Neural cell (in vitro differentiated cells): ENCODE measurements at regions not wholly inside any gene's neighbourhood (a gene's known extent, or its start where the extent isn't known, plus 50 kb on each side); places are given as distances from the start of the nearest gene placed in this dataset.

Experiments
- H2AFZ ChIP-seq: fragments of 200-600, 300-800 bp; sonication (generic), shearing (Covaris generic); 2 replicates; pipeline ENCODE4 v1.6.0; 2014; ENCODE audit warnings: low read depth, mild to moderate bottlenecking, antibody characterized with exemption, low read length, moderate library complexity
- H3F3A ChIP-seq: fragments of 200-600 bp; shearing (Covaris generic); 2 replicates; pipeline ENCODE4 v1.6.1; 2016; ENCODE audit warnings: mild to moderate bottlenecking, moderate library complexity, mixed read lengths, antibody characterized with exemption, low read length; ENCODE audit not compliant: insufficient read depth, poor library complexity, severe bottlenecking
- H3K27ac ChIP-seq: fragments of 200-600, 300-800 bp; sonication (generic), shearing (Covaris generic); 2 replicates; pipeline ENCODE4 v1.5.1; 2014; ENCODE audit warnings: mild to moderate bottlenecking, low read length, moderate library complexity
- H3K27me3 ChIP-seq: fragments of 300-800, 200-600 bp; sonication (generic), shearing (Covaris generic); 2 replicates; pipeline ENCODE4 v1.6.0; 2014; ENCODE audit warnings: mild to moderate bottlenecking, low read depth, low read length, moderate library complexity; ENCODE audit not compliant: insufficient read depth
- H3K36me3 ChIP-seq: fragments of 300-800, 200-600 bp; sonication (generic), shearing (Covaris generic); 2 replicates; pipeline ENCODE4 v1.5.1; 2014; ENCODE audit warnings: mild to moderate bottlenecking, antibody characterized with exemption, low read length, moderate library complexity; ENCODE audit not compliant: insufficient read depth
- H3K4me2 ChIP-seq: fragments of 300-800, 200-600 bp; sonication (generic), shearing (Covaris generic); 2 replicates; pipeline ENCODE4 v1.6.0; 2014; ENCODE audit warnings: mild to moderate bottlenecking, low read length
- H3K4me3 ChIP-seq: fragments of 300-800, 200-600 bp; sonication (generic), shearing (Covaris generic); 2 replicates; pipeline ENCODE4 v1.5.1; 2014; ENCODE audit warnings: mild to moderate bottlenecking, low read length, moderate library complexity
- H3K79me2 ChIP-seq: fragments of 200-600 bp; shearing (Covaris generic); replicated peaks from 2 replicates; pipeline ENCODE4 v1.6.0; 2014; ENCODE audit warnings: mild to moderate bottlenecking, low read length, moderate library complexity; ENCODE audit not compliant: insufficient read depth
- H3K9ac ChIP-seq: fragments of 300-800, 200-600 bp; sonication (generic), shearing (Covaris generic); 2 replicates; pipeline ENCODE4 v1.6.1; 2016; ENCODE audit warnings: mild to moderate bottlenecking, low read length, mixed read lengths
- H3K9me2 ChIP-seq: fragments of 200-600 bp; shearing (Covaris generic); 2 replicates; pipeline ENCODE4 v1.6.1; 2016; ENCODE audit warnings: mild to moderate bottlenecking, low read length, mixed read lengths; ENCODE audit not compliant: insufficient read depth
- H3K9me3 ChIP-seq: fragments of 200-600, 300-800 bp; sonication (generic), shearing (Covaris generic); 2 replicates; pipeline ENCODE4 v1.6.1; 2016; ENCODE audit warnings: mild to moderate bottlenecking, mixed run types, low read length, moderate library complexity, mixed read lengths
- H4K20me1 ChIP-seq: fragments of 200-600 bp; shearing (Covaris generic); 2 replicates; pipeline ENCODE4 v1.6.1; 2016; ENCODE audit warnings: mild to moderate bottlenecking, mixed run types; ENCODE audit not compliant: insufficient read depth
- CTCF ChIP-seq: fragments of 450-650 bp; IDR thresholded peaks from 2 replicates; pipeline ENCODE4 v1.5.1; 2014; ENCODE audit warnings: antibody characterized with exemption, mild to moderate bottlenecking, moderate library complexity; ENCODE audit not compliant: poor library complexity, severe bottlenecking
- EP300 ChIP-seq: fragments of 450-650 bp; conservative IDR thresholded peaks from 2 replicates; pipeline ENCODE4 v1.6.1; 2014; ENCODE audit warnings: antibody characterized with exemption, mild to moderate bottlenecking, moderate library complexity; ENCODE audit not compliant: poor library complexity, severe bottlenecking
- EZH2 ChIP-seq: fragments of 200-600, 300-800 bp; shearing (Covaris generic), sonication (generic); IDR thresholded peaks from 2 replicates; pipeline ENCODE4 v1.6.1; 2014; ENCODE audit warnings: antibody characterized with exemption, low read length, borderline replicate concordance, mild to moderate bottlenecking; ENCODE audit not compliant: insufficient read depth, poor library complexity, severe bottlenecking
- MXI1 ChIP-seq: fragments of 450-650 bp; conservative IDR thresholded peaks from 2 replicates; pipeline ENCODE4 v1.6.1; 2014; ENCODE audit warnings: antibody characterized with exemption, mild to moderate bottlenecking; ENCODE audit not compliant: poor library complexity, severe bottlenecking
- POLR2AphosphoS5 ChIP-seq: IDR thresholded peaks from 2 replicates; pipeline ENCODE4 v1.6.1; 2012
- RAD21 ChIP-seq: fragments of 450-650 bp; conservative IDR thresholded peaks from 2 replicates; pipeline ENCODE4 v1.6.1; 2014; ENCODE audit warnings: antibody characterized with exemption, mild to moderate bottlenecking, moderate library complexity
- REST ChIP-seq: IDR thresholded peaks from 2 replicates; pipeline ENCODE4 v1.6.1; 2012; ENCODE audit warnings: borderline replicate concordance
- SMC3 ChIP-seq: fragments of 450-650 bp; conservative IDR thresholded peaks from 2 replicates; pipeline ENCODE4 v1.6.1; 2014; ENCODE audit warnings: antibody characterized with exemption, mild to moderate bottlenecking, moderate library complexity; ENCODE audit not compliant: poor library complexity
- TAF1 ChIP-seq: IDR thresholded peaks from 2 replicates; pipeline ENCODE4 v1.6.1; 2012; ENCODE audit warnings: low read depth

GRCh38 chr6:98525860-98526259 is 308.5 kb upstream of the POU3F2 start:
- no peaks in the 10 kb centered on the region for H4K20me1 ChIP-seq
- H3K9me3 ChIP-seq = no peaks in the 10 kb centered on the region
- no peaks in the 10 kb centered on the region for H3K27me3 ChIP-seq
- no peak overlapping the region for H3K4me2 ChIP-seq
- H3K36me3 ChIP-seq = no peaks in the 10 kb centered on the region
- no peak for TF ChIP-seq EP300
- TF ChIP-seq RAD21 = no peak
- TF ChIP-seq TAF1 = no peak
- no peak for TF ChIP-seq POLR2AphosphoS5
- no peak for TF ChIP-seq CTCF
- no peak for TF ChIP-seq MXI1
- no peak for TF ChIP-seq EZH2
- no peak for TF ChIP-seq REST
- no peak for TF ChIP-seq SMC3
- H3K4me3 ChIP-seq = no peak overlapping the region
- H3F3A ChIP-seq = no peaks in the 10 kb centered on the region
- no peak overlapping the region for H3K27ac ChIP-seq
- H3K79me2 ChIP-seq = no peaks in the 10 kb centered on the region
- no peak overlapping the region for H3K9ac ChIP-seq
- no peak overlapping the region for H2AFZ ChIP-seq
- H3K9me2 ChIP-seq = no peaks in the 10 kb centered on the region

- H3K9me2 ChIP-seq = no peaks in the 10 kb centered on the region
- H4K20me1 ChIP-seq = no peaks in the 10 kb centered on the region
- no peak overlapping the region for H3K4me2 ChIP-seq
- H3K27ac ChIP-seq = no peak overlapping the region
- H3K79me2 ChIP-seq = no peaks in the 10 kb centered on the region
- no peak overlapping the region for H3K4me3 ChIP-seq
- no peaks in the 10 kb centered on the region for H3K36me3 ChIP-seq
- H2AFZ ChIP-seq = no peak overlapping the region
- TF ChIP-seq REST = no peak
- TF ChIP-seq POLR2AphosphoS5 = no peak
- TF ChIP-seq EZH2 = no peak
- TF ChIP-seq EP300 = no peak
- TF ChIP-seq CTCF = no peak
- TF ChIP-seq TAF1 = no peak
- no peak for TF ChIP-seq RAD21
- no peak for TF ChIP-seq SMC3
- TF ChIP-seq MXI1 = no peak
- H3K27me3 ChIP-seq = no peaks in the 10 kb centered on the region
- H3K9ac ChIP-seq = no peak overlapping the region
- no peaks in the 10 kb centered on the region for H3F3A ChIP-seq
- H3K9me3 ChIP-seq = no peaks in the 10 kb centered on the region
Measured at GRCh38 chr6:98526465-98526864, 307.9 kb upstream of the POU3F2 start.
